SJSA1 (cell line): ENCODE measurements at regions not wholly inside any gene's neighbourhood (a gene's known extent, or its start where the extent isn't known, plus 50 kb on each side); places are given as distances from the start of the nearest gene placed in this dataset.
"Not testable (repeated sequence)": the region's sequence is repeated elsewhere in the genome, so short reads cannot be mapped to it uniquely, and the experiment has no call there.

Experiments
- DNase-seq, 2 experiments: peaks; one replicate each; pipeline ENCODE4 v3.0.0-alpha.2; 2015 to 2020; ENCODE audit warnings: low spot score in 2 of 2, low read depth in 1 of 2
- H3K27ac ChIP-seq: fragments of 250-450 bp; sonication (Bioruptor Pico); 2 replicates; pipeline ENCODE4 v1.5.1; 2020; ENCODE audit warnings: mild to moderate bottlenecking, moderate library complexity
- H3K27me3 ChIP-seq: fragments of 250-450 bp; sonication (Bioruptor Pico); replicated peaks from 2 replicates; pipeline ENCODE4 v1.5.1; 2020; ENCODE audit warnings: mild to moderate bottlenecking, moderate library complexity
- H3K36me3 ChIP-seq: fragments of 250-450 bp; sonication (Bioruptor Pico); 2 replicates; pipeline ENCODE4 v1.5.1; 2020; ENCODE audit warnings: mild to moderate bottlenecking
- H3K4me1 ChIP-seq: fragments of 250-450 bp; sonication (Bioruptor Pico); replicated peaks from 2 replicates; pipeline ENCODE4 v1.6.1; 2021; ENCODE audit warnings: mild to moderate bottlenecking
- H3K4me3 ChIP-seq: fragments of 250-450 bp; sonication (Bioruptor Pico); 2 replicates; pipeline ENCODE4 v1.5.1; 2020; ENCODE audit warnings: mild to moderate bottlenecking
- H3K9me3 ChIP-seq: fragments of 250-450 bp; sonication (Bioruptor Pico); replicated peaks from 2 replicates; pipeline ENCODE4 v1.5.1; 2020; ENCODE audit warnings: mild to moderate bottlenecking

- no peaks in the 10 kb centered on the region for H3K4me1 ChIP-seq
- no peaks in the 10 kb centered on the region for H3K36me3 ChIP-seq
- H3K9me3 ChIP-seq, result no peaks in the 10 kb centered on the region
- DNase-seq, result no peak
- no peak overlapping the region for H3K27ac ChIP-seq
- no peak overlapping the region for H3K4me3 ChIP-seq
- no peaks in the 10 kb centered on the region for H3K27me3 ChIP-seq
These were observed 665.3 kb downstream of the STK39 start for GRCh38 chr2:167581961-167582574.

DNA sequence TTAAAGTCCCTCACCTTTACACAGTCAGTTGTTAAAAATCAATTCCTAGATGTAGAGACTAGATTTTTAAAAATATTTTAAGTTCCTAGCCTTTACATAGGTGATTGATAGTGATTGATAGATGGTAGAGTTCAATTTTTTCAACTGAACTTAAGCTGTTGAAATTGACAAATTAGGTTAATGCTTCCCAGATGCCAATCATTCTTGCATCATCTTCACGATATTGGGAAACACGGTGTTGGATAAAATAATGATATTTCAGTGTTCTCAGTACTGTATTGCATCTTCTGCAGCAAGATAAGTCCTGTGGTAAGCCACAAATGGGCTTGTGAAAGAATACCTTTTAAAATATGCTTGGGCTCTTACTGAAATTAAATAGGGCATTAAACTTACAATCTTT, 667.6 kb downstream of the STK39 start:
- no peaks in the 10 kb centered on the region for H3K36me3 ChIP-seq
- H3K27me3 ChIP-seq, result no peaks in the 10 kb centered on the region
- no peak for DNase-seq
- no peaks in the 10 kb centered on the region for H3K9me3 ChIP-seq
- no peak overlapping the region for H3K27ac ChIP-seq
- no peak overlapping the region for H3K4me3 ChIP-seq
- H3K4me1 ChIP-seq, result no peaks in the 10 kb centered on the region

GRCh38 chr2:167575276-167575675, 672.1 kb downstream of the STK39 start:
- no peaks in the 10 kb centered on the region for H3K4me1 ChIP-seq
- no peaks in the 10 kb centered on the region for H3K27me3 ChIP-seq
- DNase-seq, result no peak
- no peaks in the 10 kb centered on the region for H3K9me3 ChIP-seq
- H3K36me3 ChIP-seq, result no peaks in the 10 kb centered on the region
- no peak overlapping the region for H3K4me3 ChIP-seq
- H3K27ac ChIP-seq, result no peak overlapping the region

GRCh38 chr2:167572883-167573619, 674.3 kb downstream of the STK39 start:
- no peaks in the 10 kb centered on the region for H3K36me3 ChIP-seq
- H3K4me3 ChIP-seq, result no peak overlapping the region
- no peaks in the 10 kb centered on the region for H3K9me3 ChIP-seq
- H3K4me1 ChIP-seq, result no peaks in the 10 kb centered on the region
- no peaks in the 10 kb centered on the region for H3K27me3 ChIP-seq
- no peak for DNase-seq
- H3K27ac ChIP-seq, result no peak overlapping the region

- H3K27ac ChIP-seq, result no peak overlapping the region
- DNase-seq, result no peak
- H3K9me3 ChIP-seq, result no peaks in the 10 kb centered on the region
- H3K36me3 ChIP-seq, result no peaks in the 10 kb centered on the region
- no peaks in the 10 kb centered on the region for H3K4me1 ChIP-seq
- no peaks in the 10 kb centered on the region for H3K27me3 ChIP-seq
- no peak overlapping the region for H3K4me3 ChIP-seq
These were observed 677.0 kb downstream of the STK39 start for GRCh38 chr2:167570370-167570769.

DNA sequence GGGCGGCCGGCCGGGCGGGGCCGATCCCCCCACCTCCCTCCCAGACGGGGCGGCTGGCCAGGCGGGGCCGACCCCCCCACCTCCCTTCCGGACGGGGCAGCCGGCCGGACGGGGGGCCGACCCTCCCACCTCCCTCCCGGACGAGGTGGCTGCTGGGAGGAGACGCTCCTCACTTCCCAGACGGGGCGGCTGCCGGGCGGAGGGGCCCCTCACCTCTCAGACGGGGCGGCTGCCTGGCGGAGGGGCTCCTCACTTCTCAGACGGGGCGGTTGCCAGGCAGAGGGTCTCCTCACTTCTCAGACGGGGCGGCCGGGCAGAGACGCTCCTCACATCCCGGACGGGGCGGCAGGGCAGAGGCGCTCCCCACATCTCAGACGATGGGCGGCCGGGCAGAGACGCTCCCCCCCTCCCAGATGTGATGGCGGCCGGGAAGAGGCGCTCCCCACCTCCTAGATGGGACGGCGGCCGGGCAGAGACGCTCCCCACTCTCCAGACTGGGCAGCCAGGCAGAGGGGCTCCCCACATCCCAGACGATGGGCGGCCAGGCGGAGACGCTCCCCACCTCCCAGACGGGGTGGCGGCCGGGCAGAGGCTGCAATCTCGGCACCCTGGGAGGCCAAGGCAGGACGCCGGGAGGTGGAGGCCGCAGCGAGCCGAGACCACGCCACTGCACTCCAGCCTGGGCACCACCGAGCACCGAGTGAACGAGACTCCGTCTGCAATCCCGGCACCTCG, 675.8 kb downstream of the XIRP2 start:
- H3K27ac ChIP-seq, DNase-seq, H3K4me1 ChIP-seq: not testable (repeated sequence)

GRCh38 chr2:167558272-167558991, 670.2 kb downstream of the XIRP2 start:
- H3K36me3 ChIP-seq, H3K4me3 ChIP-seq, H3K27me3 ChIP-seq, H3K4me1 ChIP-seq, H3K27ac ChIP-seq, H3K9me3 ChIP-seq, DNase-seq: not testable (repeated sequence)

More for the DNA sequence above, 675.8 kb downstream of the XIRP2 start:
- not testable (repeated sequence) for H3K27me3 ChIP-seq, H3K36me3 ChIP-seq, H3K4me3 ChIP-seq, H3K9me3 ChIP-seq

DNA sequence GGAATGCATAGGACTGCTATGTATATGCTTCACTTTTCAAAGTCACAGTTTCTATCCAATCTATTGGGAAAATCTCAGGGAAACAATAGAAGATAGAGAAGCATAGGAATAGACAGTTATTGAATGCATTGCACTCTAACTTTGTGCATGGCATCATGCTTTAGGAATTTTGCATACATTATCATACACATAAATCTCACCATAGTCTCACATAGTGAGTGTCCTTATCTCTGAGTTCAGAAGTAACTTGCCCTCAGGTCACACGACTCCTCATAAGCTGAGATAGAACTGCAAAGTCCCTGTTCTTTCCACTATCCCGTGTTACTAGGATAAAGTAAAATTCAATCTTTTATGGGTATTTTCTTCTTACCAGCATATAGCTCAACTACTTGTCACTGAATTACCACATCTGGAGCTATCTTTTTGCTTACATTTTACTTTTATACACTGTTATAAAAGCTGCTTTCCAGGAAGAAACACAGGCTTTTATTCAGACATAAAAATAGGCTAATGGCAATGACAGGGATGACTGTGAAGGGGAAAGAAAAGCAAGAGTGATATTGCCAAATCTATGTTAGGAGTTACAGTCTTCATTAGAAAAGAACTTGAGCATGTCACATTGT, 666.9 kb downstream of the XIRP2 start:
- no peak for DNase-seq
- H3K27ac ChIP-seq, result no peak overlapping the region
- H3K27me3 ChIP-seq, result no peaks in the 10 kb centered on the region
- no peak overlapping the region for H3K4me3 ChIP-seq
- H3K4me1 ChIP-seq, result no peaks in the 10 kb centered on the region
- H3K36me3 ChIP-seq, result no peaks in the 10 kb centered on the region
- no peaks in the 10 kb centered on the region for H3K9me3 ChIP-seq

DNA sequence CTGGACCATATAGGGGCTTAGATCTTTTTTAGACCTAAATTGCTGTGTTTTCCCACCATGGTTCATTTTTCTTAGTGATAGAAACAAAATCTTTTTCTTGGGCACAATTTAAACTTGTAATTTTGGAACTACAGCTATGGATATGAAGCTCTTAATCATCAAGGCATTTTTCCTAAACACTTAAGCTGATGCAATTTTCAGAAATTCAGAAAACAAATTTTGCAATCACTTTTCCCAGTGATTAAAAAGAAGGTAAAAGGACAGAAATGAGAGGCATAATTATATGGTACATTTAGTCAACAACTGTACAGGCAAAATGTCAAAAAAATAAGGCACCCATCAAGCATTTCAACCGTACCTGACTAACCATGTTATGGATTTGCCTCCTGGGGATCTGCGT, 665.4 kb downstream of the XIRP2 start:
- H3K27me3 ChIP-seq, result no peaks in the 10 kb centered on the region
- H3K9me3 ChIP-seq, result no peaks in the 10 kb centered on the region
- H3K27ac ChIP-seq, result no peak overlapping the region
- no peak for DNase-seq
- H3K4me3 ChIP-seq, result no peak overlapping the region
- no peaks in the 10 kb centered on the region for H3K36me3 ChIP-seq
- no peaks in the 10 kb centered on the region for H3K4me1 ChIP-seq

DNA sequence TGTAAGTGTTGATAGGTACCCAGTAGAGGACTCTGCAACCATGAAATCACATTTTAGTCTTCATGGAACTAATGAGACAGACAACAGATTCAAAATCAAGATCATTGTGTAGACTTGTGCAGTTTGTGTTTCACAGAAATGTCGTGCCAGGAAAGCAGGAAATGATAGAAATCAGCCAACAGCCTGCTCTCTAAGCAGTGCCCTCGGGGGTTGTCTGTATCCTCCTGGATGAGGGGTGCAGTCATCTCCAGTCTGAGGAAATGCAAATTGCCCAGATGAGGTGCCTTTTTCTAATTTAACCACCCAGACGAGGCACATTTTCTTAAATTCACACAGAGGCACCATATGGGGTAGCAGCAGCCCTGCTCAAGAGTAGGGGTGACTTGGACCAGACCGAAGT, 663.1 kb downstream of the XIRP2 start:
- DNase-seq, result no peak
- Histone ChIP-seq H3K36me3 (no peaks in the 10 kb centered on the region), H3K4me3 (no peak overlapping the region), H3K27me3 (no peaks in the 10 kb centered on the region), H3K4me1 (no peaks in the 10 kb centered on the region), H3K9me3 (no peaks in the 10 kb centered on the region), H3K27ac (no peak overlapping the region)

DNA sequence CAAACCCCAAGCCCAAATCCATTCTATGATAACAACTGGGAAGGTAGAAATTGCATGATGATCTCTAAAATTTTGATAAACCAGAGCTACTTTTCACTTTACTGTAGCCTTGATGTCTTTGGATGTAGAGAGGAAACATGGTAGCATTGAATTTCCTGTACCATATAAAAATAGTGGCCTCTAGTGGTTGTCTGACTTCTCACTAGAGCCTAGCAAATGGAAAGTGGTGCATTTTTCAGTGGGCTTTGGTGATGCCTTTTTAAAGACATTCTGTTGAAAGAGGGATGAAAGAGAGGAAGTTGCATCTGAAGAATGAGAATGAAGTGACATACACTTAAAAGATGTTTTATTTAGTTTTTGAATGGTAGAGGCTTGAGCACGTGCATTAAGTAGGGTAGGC, 662.2 kb downstream of the XIRP2 start:
- Histone ChIP-seq H3K27ac (no peak overlapping the region), H3K4me3 (no peak overlapping the region), H3K36me3 (no peaks in the 10 kb centered on the region), H3K4me1 (no peaks in the 10 kb centered on the region), H3K27me3 (no peaks in the 10 kb centered on the region), H3K9me3 (no peaks in the 10 kb centered on the region)
- no peak for DNase-seq

DNA sequence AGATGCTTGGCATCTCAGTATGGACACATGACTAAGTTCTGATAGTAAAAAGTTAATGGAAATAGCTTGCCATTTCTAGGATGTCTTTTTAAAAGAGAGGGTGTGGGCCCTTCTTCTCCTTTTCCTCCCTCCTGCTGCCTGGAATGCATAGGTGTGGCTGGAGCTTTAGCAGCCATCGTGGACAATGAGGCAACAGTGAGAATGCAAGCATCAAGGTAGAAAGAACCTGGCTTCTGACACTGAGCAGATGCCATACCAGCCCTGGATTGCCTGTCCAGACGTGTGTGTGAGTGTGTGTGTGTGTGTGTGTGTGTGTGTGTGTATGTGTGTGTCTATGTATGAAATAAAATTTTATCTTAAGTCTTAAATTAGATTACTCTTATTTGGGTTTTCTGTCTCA, 660.1 kb downstream of the XIRP2 start:
- no peaks in the 10 kb centered on the region for H3K27me3 ChIP-seq
- H3K4me1 ChIP-seq, result no peaks in the 10 kb centered on the region
- no peaks in the 10 kb centered on the region for H3K9me3 ChIP-seq
- no peaks in the 10 kb centered on the region for H3K36me3 ChIP-seq
- no peak for DNase-seq
- H3K4me3 ChIP-seq, result no peak overlapping the region
- no peak overlapping the region for H3K27ac ChIP-seq

DNA sequence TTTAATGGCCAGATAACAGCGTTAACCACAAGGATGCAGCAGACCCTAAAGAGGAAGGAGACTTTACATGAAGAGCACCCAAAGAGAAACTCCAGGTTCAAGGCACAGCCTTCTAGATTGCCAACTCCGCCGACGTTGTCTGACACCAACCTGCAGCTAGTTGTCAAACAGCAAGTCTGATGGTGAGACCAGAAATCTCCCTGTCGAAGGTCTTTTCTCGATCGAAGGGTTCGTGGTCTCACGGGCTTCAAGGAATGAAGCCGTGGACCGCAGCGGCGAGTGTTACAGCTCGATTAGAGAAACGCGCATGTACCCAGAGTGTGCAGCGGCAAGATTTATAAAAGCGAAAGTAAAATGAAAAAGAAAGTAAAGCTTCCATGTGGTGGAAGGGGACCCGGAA, 656.3 kb downstream of the XIRP2 start:
- Histone ChIP-seq H3K27ac (no peak overlapping the region), H3K4me1 (no peaks in the 10 kb centered on the region), H3K36me3 (no peaks in the 10 kb centered on the region), H3K27me3 (no peaks in the 10 kb centered on the region), H3K9me3 (no peaks in the 10 kb centered on the region), H3K4me3 (no peak overlapping the region)
- DNase-seq, result no peak
